Smooth muscle cell of the brain vasculature (primary cell): ENCODE measurements at regions not wholly inside any gene's neighbourhood (a gene's known extent, or its start where the extent isn't known, plus 50 kb on each side); places are given as distances from the start of the nearest gene placed in this dataset.

Experiments
- DNase-seq: peaks from one replicate; pipeline ENCODE4 v3.0.0-alpha.2; 2012; ENCODE audit warnings: low read depth, low spot score

- no peak for DNase-seq
Measured at GRCh38 chr10:61142987-61143386, 199.0 kb upstream of the RHOBTB1 start.

DNA sequence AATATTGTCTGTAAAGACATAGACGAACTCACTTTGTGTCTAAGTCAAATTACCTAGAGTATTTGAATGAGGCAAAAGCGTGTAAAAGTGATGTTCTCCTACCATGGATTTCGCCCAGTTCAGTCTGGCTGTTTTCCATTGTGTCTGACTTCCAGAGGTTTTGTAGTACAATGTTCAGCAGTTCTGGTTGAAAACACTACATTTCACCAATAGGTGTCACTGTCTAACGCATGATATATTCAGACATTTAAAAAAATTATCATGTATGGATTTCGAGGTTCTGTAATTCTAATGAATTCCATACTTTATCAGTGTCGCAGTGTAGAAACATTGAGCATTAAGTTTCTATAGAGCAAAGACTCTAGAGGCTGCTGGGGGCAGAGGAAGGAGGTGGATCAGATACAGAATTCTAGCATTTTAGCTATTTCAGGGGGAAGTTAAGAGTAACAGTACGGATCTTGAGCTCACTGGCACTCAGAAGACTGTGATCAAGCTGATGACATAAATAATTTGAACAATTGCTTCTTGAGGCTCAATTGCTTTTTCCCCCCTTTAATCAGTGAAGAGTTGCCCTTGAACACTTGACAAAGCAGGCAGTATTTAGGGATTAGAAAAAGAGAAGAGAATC is 196.9 kb upstream of the RHOBTB1 start:
- peak; percentile 58 for DNase-seq

DNA sequence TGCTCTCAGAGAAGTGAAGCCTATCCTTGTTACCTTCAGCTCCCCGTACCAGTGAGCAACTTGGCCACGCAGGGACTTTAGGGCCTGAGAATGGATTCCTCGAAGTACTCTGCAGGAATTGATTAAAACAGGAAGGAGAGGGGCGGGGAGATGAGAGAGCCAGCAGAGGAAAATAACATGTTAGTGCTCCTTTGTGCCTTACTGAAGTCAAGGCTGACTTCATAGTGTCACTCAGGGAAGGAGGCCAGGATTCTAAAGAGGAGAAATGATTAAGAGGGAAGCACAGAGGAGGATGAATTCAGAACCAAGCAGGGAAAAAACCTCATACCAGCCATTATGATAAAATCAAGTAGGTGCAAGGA is 195.6 kb upstream of the RHOBTB1 start:
- no peak for DNase-seq

GRCh38 chr10:61138708-61139591 is 195.0 kb upstream of the RHOBTB1 start:
- no peak for DNase-seq

GRCh38 chr10:61136139-61136538 is 192.2 kb upstream of the RHOBTB1 start:
- no peak for DNase-seq

DNA sequence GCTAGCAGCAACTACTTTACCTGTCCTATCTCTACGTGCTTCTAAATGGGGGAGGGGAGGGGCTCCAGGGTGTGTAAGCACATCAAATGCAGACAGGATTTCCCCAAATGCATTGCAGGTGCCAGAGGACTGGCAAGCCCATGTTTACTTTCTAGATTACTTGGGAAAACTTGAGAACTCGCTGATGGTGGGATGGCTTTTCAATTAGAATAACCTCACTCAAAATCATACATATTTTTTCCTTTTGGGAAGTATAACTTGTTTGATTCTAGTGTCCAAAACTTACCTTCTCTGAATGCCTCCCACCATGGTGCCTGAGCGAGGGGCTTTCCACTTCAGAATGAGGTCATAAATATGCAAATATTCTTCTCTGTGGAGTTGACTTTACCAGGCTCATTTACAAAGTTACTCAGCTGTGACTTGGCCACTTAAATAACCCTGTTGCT is 191.3 kb upstream of the RHOBTB1 start:
- DNase-seq: no peak

GRCh38 chr10:61130366-61130765 is 186.4 kb upstream of the RHOBTB1 start:
- DNase-seq: no peak

DNA sequence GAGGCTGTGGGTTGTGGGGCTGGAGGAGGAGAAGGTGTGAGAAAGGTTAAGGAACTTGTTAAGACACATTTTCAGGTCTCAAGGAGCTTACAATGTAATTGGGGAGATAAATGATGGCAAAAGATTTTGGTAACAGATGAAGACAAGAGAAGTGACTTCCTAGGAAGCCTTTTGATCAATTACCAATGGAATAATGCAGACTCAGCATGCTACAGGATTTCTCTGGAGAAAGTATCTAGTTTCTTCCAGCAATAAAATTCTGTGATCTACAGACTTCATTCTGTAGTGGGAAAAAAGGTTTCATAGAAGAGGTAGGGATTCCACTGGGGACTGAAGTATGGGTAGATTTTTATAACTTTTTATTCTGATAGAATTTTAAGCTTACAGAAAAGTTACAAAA is 184.2 kb upstream of the RHOBTB1 start:
- no peak for DNase-seq

GRCh38 chr10:61125560-61126170 is 181.7 kb upstream of the RHOBTB1 start:
- DNase-seq: no peak

DNA sequence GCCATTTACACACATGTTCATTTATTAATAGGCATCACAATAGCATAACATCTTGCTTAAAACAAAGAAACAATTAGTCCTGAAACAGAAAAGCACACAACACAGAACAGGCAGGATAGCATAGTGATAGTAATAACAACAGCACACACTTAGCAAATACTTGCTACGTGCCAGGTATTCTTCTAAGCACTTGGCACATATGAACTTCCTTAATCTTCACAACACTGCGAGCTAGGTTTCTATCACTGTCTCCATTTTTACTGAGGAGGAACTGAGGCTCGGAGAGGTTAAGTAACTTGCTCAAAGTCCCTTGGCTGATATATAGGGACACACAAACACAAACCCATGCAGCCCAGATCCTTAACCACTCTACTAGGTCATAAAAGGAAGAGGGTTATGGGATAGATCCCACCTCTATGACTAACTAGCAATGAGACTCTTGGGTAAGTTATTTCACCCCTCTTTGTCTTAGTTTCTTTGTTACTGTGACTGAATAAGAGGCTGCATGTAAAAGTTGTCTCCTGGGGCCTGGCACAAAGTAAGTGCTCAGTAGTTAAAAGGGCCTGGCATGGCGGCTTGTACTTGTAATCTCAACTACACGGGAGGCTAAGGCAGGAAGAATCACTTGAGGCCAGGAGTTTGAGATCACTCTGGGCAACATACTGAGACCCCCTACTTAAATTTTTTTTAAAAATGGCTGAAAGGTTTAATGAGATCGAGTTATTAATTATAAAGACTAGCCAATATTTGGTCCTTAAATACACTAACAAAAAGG is 181.0 kb upstream of the RHOBTB1 start:
- DNase-seq: no peak

DNA sequence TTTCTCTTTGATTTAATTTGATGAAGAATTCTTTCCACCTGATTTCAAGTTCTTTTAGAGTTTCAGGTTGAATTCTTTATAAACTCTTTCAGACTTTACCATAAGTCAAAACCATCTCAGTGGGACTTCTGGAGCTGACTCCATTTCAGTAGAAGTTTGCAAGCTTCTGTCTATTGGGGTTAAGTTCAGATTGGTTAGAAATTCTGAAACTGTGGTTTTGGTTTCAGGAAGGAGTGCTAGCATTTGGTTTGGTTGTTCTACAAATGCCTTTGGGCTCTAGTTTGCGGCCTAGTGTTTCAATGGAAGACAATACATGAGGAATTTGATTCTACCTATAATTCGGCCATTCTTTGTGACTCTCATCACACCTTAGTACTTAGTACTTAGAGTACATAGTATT is 176.8 kb upstream of the RHOBTB1 start:
- no peak for DNase-seq

GRCh38 chr10:61119573-61119972 is 175.6 kb upstream of the RHOBTB1 start:
- no peak for DNase-seq

GRCh38 chr10:61115897-61116296 is 171.9 kb upstream of the RHOBTB1 start:
- DNase-seq: no peak

DNA sequence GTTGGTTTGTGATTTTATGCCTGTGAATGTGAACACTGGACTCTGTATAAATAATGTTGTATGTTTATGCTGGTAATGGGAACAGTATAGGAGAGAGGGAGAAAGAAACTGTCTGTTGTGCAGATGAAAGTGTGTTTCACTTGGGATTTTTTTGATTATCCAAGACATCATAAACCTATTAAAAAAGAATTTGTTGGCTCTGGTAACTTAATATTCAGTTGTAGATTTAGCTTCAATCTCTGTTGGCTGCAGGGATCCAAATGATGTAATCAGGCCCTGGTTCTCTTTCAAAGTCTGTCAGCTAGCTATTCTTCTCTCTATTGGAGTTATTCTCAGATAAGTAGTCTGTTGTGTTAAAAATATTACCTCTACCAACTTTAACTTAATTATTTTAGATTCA is 168.8 kb upstream of the RHOBTB1 start:
- no peak for DNase-seq

DNA sequence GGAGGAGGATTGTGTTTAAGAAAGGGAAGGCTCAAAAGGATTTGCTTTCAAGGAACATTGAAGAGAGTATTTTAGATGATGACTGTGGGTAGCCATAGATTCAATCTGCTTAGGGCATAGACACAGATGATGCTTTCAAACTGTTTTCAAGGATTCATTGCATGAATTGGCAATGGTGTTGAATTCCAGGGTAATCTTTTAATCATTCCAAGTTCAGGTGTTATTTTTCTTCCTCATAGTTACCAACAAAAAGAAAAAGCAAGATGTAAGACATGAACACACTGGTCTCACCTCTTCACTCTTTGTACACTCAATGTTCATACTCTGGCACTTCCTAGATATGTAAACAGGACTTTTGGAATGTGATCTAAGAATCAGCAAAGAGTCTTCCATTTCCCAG is 167.0 kb upstream of the RHOBTB1 start:
- no peak for DNase-seq

GRCh38 chr10:61110188-61110844 is 166.3 kb upstream of the RHOBTB1 start:
- DNase-seq: no peak

GRCh38 chr10:61108915-61109314 is 164.9 kb upstream of the RHOBTB1 start:
- DNase-seq: no peak

- no peak for DNase-seq
Measured at GRCh38 chr10:61100887-61101286, 156.9 kb upstream of the RHOBTB1 start.

- DNase-seq: no peak
Measured at GRCh38 chr10:61099756-61100155, 155.8 kb upstream of the RHOBTB1 start.

GRCh38 chr10:61098966-61099365 is 155.0 kb upstream of the RHOBTB1 start:
- no peak for DNase-seq

DNA sequence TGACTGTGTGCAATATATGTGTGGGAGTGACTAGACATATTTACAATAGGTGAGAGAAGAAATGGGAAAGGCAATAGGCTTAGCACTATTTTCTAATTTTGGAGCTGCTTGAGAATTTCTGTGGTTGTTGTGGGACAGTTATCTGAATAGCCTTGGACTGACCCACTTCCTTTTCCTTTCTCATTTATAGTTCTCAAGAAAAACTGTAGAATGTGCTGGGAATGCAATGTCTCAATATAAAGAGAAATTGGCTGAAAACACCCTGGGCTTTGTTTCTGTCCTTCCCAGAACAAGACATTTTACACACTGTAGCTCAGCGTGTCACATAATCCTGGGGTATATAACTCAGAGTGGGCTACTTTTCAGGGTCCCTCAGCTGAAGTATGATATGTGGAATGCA is 153.0 kb upstream of the RHOBTB1 start:
- no peak for DNase-seq

DNA sequence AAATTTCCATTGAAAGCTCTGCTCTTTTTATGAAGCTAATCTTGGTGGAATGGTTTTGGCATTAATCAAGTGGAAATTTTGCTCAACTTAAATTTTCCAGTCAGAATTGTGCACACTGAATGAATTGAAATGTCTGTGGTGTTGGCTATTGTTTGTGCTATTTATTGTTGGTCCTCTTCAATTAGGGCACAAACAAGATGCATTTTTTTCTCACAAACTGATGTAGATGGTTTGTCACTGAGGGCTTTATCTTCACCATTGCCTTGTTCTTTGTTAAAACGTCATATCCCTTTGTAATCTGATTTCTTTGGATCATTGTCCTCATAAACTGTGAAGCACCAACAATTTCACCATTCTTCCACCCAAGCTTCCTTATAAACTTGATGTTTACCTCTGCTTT is 152.1 kb upstream of the RHOBTB1 start:
- no peak for DNase-seq
